Naive B cell (primary cell): ENCODE measurements at regions not wholly inside any gene's neighbourhood (a gene's known extent, or its start where the extent isn't known, plus 50 kb on each side); places are given as distances from the start of the nearest gene placed in this dataset.
A peak's percentile ranks its signal among the peaks of the same experiment; 100 is the strongest.
"Not testable (repeated sequence)": the region's sequence is repeated elsewhere in the genome, so short reads cannot be mapped to it uniquely, and the experiment has no call there.

Experiments used
- ATAC-seq, 2 donors: fragments of 150-1000 bp; cut with Tn5 transposase; 2 replicates each; pipeline ENCODE4 v1.10.0; 2021; ENCODE audit warnings: low read depth in 2 of 2, mild to moderate bottlenecking in 2 of 2, moderate library complexity in 2 of 2
- DNase-seq: peaks from one replicate; pipeline ENCODE4 v3.0.0; 2022
- H3K27ac Mint-ChIP-seq, 6 donors: one replicate each; pipeline ENCODE4 v1.8.0; 2020 to 2022; ENCODE audit warnings: mild to moderate bottlenecking in 6 of 6, mixed read lengths in 6 of 6, moderate library complexity in 5 of 6, inconsistent platforms in 2 of 6
- H3K27me3 Mint-ChIP-seq, 3 donors: one replicate each; pipeline ENCODE4 v1.8.0; 2021 to 2022; ENCODE audit warnings: mixed read lengths in 3 of 3, mild to moderate bottlenecking in 1 of 3
- H3K36me3 Mint-ChIP-seq, 2 donors: one replicate each; pipeline ENCODE4 v1.8.0; 2020 to 2022; ENCODE audit warnings: mixed read lengths in 2 of 2, inconsistent platforms in 1 of 2, mild to moderate bottlenecking in 1 of 2
- H3K4me1 Mint-ChIP-seq, 3 donors: one replicate each; pipeline ENCODE4 v1.8.0; 2020 to 2022; ENCODE audit warnings: mixed read lengths in 3 of 3, inconsistent platforms in 1 of 3, mild to moderate bottlenecking in 1 of 3, moderate library complexity in 1 of 3
- H3K4me3 Mint-ChIP-seq, 8 donors: one replicate each; pipeline ENCODE4 v1.8.0; 2020 to 2022; ENCODE audit warnings: mild to moderate bottlenecking in 8 of 8, mixed read lengths in 8 of 8, moderate library complexity in 8 of 8, inconsistent platforms in 2 of 8
- H3K9me3 Mint-ChIP-seq, 7 donors: one replicate each; pipeline ENCODE4 v1.8.0; 2020 to 2022; ENCODE audit warnings: mixed read lengths in 7 of 7, mild to moderate bottlenecking in 5 of 7, inconsistent platforms in 2 of 7, moderate library complexity in 1 of 7

GRCh38 chr16:79986352-79986751 lies 385.8 kb upstream of the MAF start:
- no peak overlapping the region for H3K27ac Mint-ChIP-seq
- no peaks in the 10 kb centered on the region for H3K9me3 Mint-ChIP-seq
- H3K27me3 Mint-ChIP-seq: no peaks in the 10 kb centered on the region
- H3K4me1 Mint-ChIP-seq: no peaks in the 10 kb centered on the region
- ATAC-seq: no peak
- H3K36me3 Mint-ChIP-seq: no peaks in the 10 kb centered on the region
- no peak overlapping the region for H3K4me3 Mint-ChIP-seq
- DNase-seq: no peak

GRCh38 chr16:79985606-79986005 lies 385.1 kb upstream of the MAF start:
- no peak overlapping the region for H3K27ac Mint-ChIP-seq
- H3K9me3 Mint-ChIP-seq: no peaks in the 10 kb centered on the region
- ATAC-seq (no peak), DNase-seq (no peak)
- no peak overlapping the region for H3K4me3 Mint-ChIP-seq
- H3K27me3 Mint-ChIP-seq: no peaks in the 10 kb centered on the region
- H3K36me3 Mint-ChIP-seq: no peaks in the 10 kb centered on the region
- no peaks in the 10 kb centered on the region for H3K4me1 Mint-ChIP-seq

GRCh38 chr16:79984149-79984548 lies 383.6 kb upstream of the MAF start:
- not testable (repeated sequence) for H3K4me1 Mint-ChIP-seq, H3K9me3 Mint-ChIP-seq, H3K27ac Mint-ChIP-seq, H3K36me3 Mint-ChIP-seq, DNase-seq, H3K4me3 Mint-ChIP-seq, H3K27me3 Mint-ChIP-seq, ATAC-seq

GRCh38 chr16:79982862-79983261 lies 382.3 kb upstream of the MAF start:
- no peak for DNase-seq
- Mint-ChIP-seq H3K4me1 (no peaks in the 10 kb centered on the region), H3K27me3 (peaks cover 0 to 7% (median 0%) of the 10 kb centered on the region in 3 donors), H3K36me3 (no peaks in the 10 kb centered on the region), H3K4me3 (no peak overlapping the region), H3K27ac (no peak overlapping the region), H3K9me3 (no peaks in the 10 kb centered on the region)
- ATAC-seq: no peak

- no peak overlapping the region for H3K4me3 Mint-ChIP-seq
- no peak for ATAC-seq
- peaks cover 0 to 7% (median 0%) of the 10 kb centered on the region in 3 donors for H3K27me3 Mint-ChIP-seq
- H3K27ac Mint-ChIP-seq: no peak overlapping the region
- no peaks in the 10 kb centered on the region for H3K4me1 Mint-ChIP-seq
- H3K9me3 Mint-ChIP-seq: no peaks in the 10 kb centered on the region
- no peak for DNase-seq
- no peaks in the 10 kb centered on the region for H3K36me3 Mint-ChIP-seq
Observed at GRCh38 chr16:79982361-79982760, 381.8 kb upstream of the MAF start.

GRCh38 chr16:79981814-79982213 lies 381.3 kb upstream of the MAF start:
- ATAC-seq: no peak
- Mint-ChIP-seq H3K4me1 (no peaks in the 10 kb centered on the region), H3K4me3 (no peak overlapping the region), H3K27ac (no peak overlapping the region), H3K27me3 (peaks cover 0 to 7% (median 0%) of the 10 kb centered on the region in 3 donors), H3K36me3 (no peaks in the 10 kb centered on the region), H3K9me3 (peaks cover 0 to under 1% (median 0%) of the 10 kb centered on the region in 7 donors)
- no peak for DNase-seq

- DNase-seq (no peak), ATAC-seq (no peak)
- peaks cover 0 to 7% (median 0%) of the 10 kb centered on the region in 3 donors for H3K27me3 Mint-ChIP-seq
- no peaks in the 10 kb centered on the region for H3K36me3 Mint-ChIP-seq
- H3K9me3 Mint-ChIP-seq: peaks cover 0 to 1% (median 0%) of the 10 kb centered on the region in 7 donors
- H3K27ac Mint-ChIP-seq: no peak overlapping the region
- H3K4me1 Mint-ChIP-seq: no peaks in the 10 kb centered on the region
- H3K4me3 Mint-ChIP-seq: no peak overlapping the region
Observed at GRCh38 chr16:79980650-79981521, 380.3 kb upstream of the MAF start.

GRCh38 chr16:79977940-79978836 lies 377.7 kb upstream of the MAF start:
- H3K4me1 Mint-ChIP-seq: no peaks in the 10 kb centered on the region
- no peaks in the 10 kb centered on the region for H3K36me3 Mint-ChIP-seq
- no peak overlapping the region for H3K27ac Mint-ChIP-seq
- DNase-seq (no peak), ATAC-seq (no peak)
- peaks cover 0 to 1% (median 0%) of the 10 kb centered on the region in 7 donors for H3K9me3 Mint-ChIP-seq
- peak overlapping the region in 1 of 8 donors; percentile 2 for H3K4me3 Mint-ChIP-seq
- peaks cover 0 to 7% (median 0%) of the 10 kb centered on the region in 3 donors for H3K27me3 Mint-ChIP-seq

- no peak for ATAC-seq
- no peak overlapping the region for H3K4me3 Mint-ChIP-seq
- no peaks in the 10 kb centered on the region for H3K4me1 Mint-ChIP-seq
- DNase-seq: no peak
- no peaks in the 10 kb centered on the region for H3K36me3 Mint-ChIP-seq
- no peak overlapping the region for H3K27ac Mint-ChIP-seq
- peaks cover 0 to 1% (median 0%) of the 10 kb centered on the region in 7 donors for H3K9me3 Mint-ChIP-seq
- peaks cover 0 to 4% (median 0%) of the 10 kb centered on the region in 3 donors for H3K27me3 Mint-ChIP-seq
Observed at GRCh38 chr16:79973320-79973719, 372.8 kb upstream of the MAF start.

GRCh38 chr16:79972053-79972704 lies 371.6 kb upstream of the MAF start:
- Mint-ChIP-seq H3K27me3 (no peaks in the 10 kb centered on the region), H3K36me3 (no peaks in the 10 kb centered on the region), H3K4me3 (no peak overlapping the region), H3K4me1 (no peaks in the 10 kb centered on the region), H3K9me3 (peaks cover 0 to 1% (median 0%) of the 10 kb centered on the region in 7 donors), H3K27ac (no peak overlapping the region)
- no peak for DNase-seq
- no peak for ATAC-seq

GRCh38 chr16:79971237-79971572 lies 370.7 kb upstream of the MAF start:
- ATAC-seq (no peak), DNase-seq (no peak)
- no peak overlapping the region for H3K27ac Mint-ChIP-seq
- H3K4me1 Mint-ChIP-seq: no peaks in the 10 kb centered on the region
- peaks cover 0 to 5% (median 4%) of the 10 kb centered on the region in 3 donors for H3K27me3 Mint-ChIP-seq
- no peaks in the 10 kb centered on the region for H3K36me3 Mint-ChIP-seq
- H3K4me3 Mint-ChIP-seq: no peak overlapping the region
- peaks cover 0 to 1% (median 0%) of the 10 kb centered on the region in 7 donors for H3K9me3 Mint-ChIP-seq

- Mint-ChIP-seq H3K4me3 (no peak overlapping the region), H3K27me3 (peaks cover 0 to 8% (median 5%) of the 10 kb centered on the region in 3 donors), H3K27ac (no peak overlapping the region), H3K9me3 (peaks cover 0 to 2% (median 0%) of the 10 kb centered on the region in 7 donors), H3K4me1 (no peaks in the 10 kb centered on the region), H3K36me3 (no peaks in the 10 kb centered on the region)
- no peak for DNase-seq
- no peak for ATAC-seq
Observed at GRCh38 chr16:79970551-79971236, 370.2 kb upstream of the MAF start.

GRCh38 chr16:79970087-79970486 lies 369.6 kb upstream of the MAF start:
- DNase-seq: no peak
- H3K9me3 Mint-ChIP-seq: peaks cover 0 to 4% (median 0%) of the 10 kb centered on the region in 7 donors

More at GRCh38 chr16:79970087-79970486, 369.6 kb upstream of the MAF start:
- Mint-ChIP-seq H3K4me3 (no peak overlapping the region), H3K36me3 (no peaks in the 10 kb centered on the region), H3K4me1 (no peaks in the 10 kb centered on the region), H3K27ac (no peak overlapping the region), H3K27me3 (peaks cover 0 to 8% (median 5%) of the 10 kb centered on the region in 3 donors)
- ATAC-seq: no peak
